ENCODE measurements at regions not wholly inside any gene's neighbourhood (a gene's known extent, or its start where the extent isn't known, plus 50 kb on each side); places are given as distances from the start of the nearest gene placed in this dataset.

GRCh38 chr16:73730481-73731090, 566.0 kb upstream of the PSMD7 start:
- H3K27ac ChIP-seq, result no peak overlapping the region
- no peaks in the 10 kb centered on the region for H3K9me3 ChIP-seq
- 83 to 89% (median 86%) methylated on average over 15 of the region's 15 CpGs for WGBS, 3 donors
- no peaks in the 10 kb centered on the region for H3K27me3 ChIP-seq (ENCODE audit: insufficient read depth in 3 of 3, low read length in 2 of 3)
- DNase-seq (no peak), ATAC-seq (no peak)
- no peaks in the 10 kb centered on the region for H3K36me3 ChIP-seq (ENCODE audit: insufficient read depth in 1 of 2, low read depth in 1 of 2)
- no peak for TF ChIP-seq CTCF (IDR thresholded peaks at IDR 0.05)
- no peak overlapping the region for H3K4me3 ChIP-seq
- no peaks in the 10 kb centered on the region for H3K4me1 ChIP-seq
- intact Hi-C loops (cut with DNase I), result no loop called here

GRCh38 chr16:73725156-73725555, 571.5 kb upstream of the PSMD7 start:
- ATAC-seq, result no peak
- no peak for TF ChIP-seq CTCF (IDR thresholded peaks at IDR 0.05)
- WGBS, 3 donors, result 40 to 58% (median 58%) methylated on average over 3 of the region's 3 CpGs

GRCh38 chr16:73724503-73724902, 572.1 kb upstream of the PSMD7 start:
- 43 to 62% (median 59%) methylated on average over 2 of the region's 2 CpGs for WGBS, 3 donors
- H3K4me3 ChIP-seq, result no peak overlapping the region
- no peaks in the 10 kb centered on the region for H3K9me3 ChIP-seq
- no peaks in the 10 kb centered on the region for H3K36me3 ChIP-seq (ENCODE audit: insufficient read depth in 1 of 2, low read depth in 1 of 2)
- DNase-seq (no peak), ATAC-seq (no peak)
- H3K4me1 ChIP-seq, result no peaks in the 10 kb centered on the region
- H3K27ac ChIP-seq, result no peak overlapping the region
- H3K27me3 ChIP-seq (ENCODE audit: insufficient read depth in 3 of 3, low read length in 2 of 3), result no peaks in the 10 kb centered on the region
- intact Hi-C loops (cut with DNase I), result no loop called here
- TF ChIP-seq CTCF (IDR thresholded peaks at IDR 0.05), result no peak

More at GRCh38 chr16:73725156-73725555, 571.5 kb upstream of the PSMD7 start:
- Histone ChIP-seq H3K4me3 (no peak overlapping the region), H3K9me3 (no peaks in the 10 kb centered on the region), H3K4me1 (no peaks in the 10 kb centered on the region), H3K27ac (no peak overlapping the region), H3K27me3 (ENCODE audit: insufficient read depth in 3 of 3, low read length in 2 of 3) (no peaks in the 10 kb centered on the region), H3K36me3 (ENCODE audit: insufficient read depth in 1 of 2, low read depth in 1 of 2) (no peaks in the 10 kb centered on the region)
- intact Hi-C loops (cut with DNase I), result no loop called here
- DNase-seq, result no peak

- WGBS, 3 donors, result 59 to 71% (median 64%) methylated on average over 11 of the region's 11 CpGs
Observed at GRCh38 chr16:73717266-73717974, 579.2 kb upstream of the PSMD7 start.

More at GRCh38 chr16:73717266-73717974, 579.2 kb upstream of the PSMD7 start:
- Histone ChIP-seq H3K9me3 (no peaks in the 10 kb centered on the region), H3K4me3 (no peak overlapping the region), H3K27me3 (ENCODE audit: insufficient read depth in 3 of 3, low read length in 2 of 3) (no peaks in the 10 kb centered on the region), H3K4me1 (peaks cover 6% of the 10 kb centered on the region), H3K27ac (no peak overlapping the region), H3K36me3 (ENCODE audit: insufficient read depth in 1 of 2, low read depth in 1 of 2) (no peaks in the 10 kb centered on the region)
- DNase-seq (no peak), ATAC-seq (no peak)
- intact Hi-C loops (cut with DNase I), result no loop called here
- TF ChIP-seq CTCF (IDR thresholded peaks at IDR 0.05), result no peak

All from psoas muscle (tissue), 7 donors.